ENCODE measurements at regions not wholly inside any gene's neighbourhood (a gene's known extent, or its start where the extent isn't known, plus 50 kb on each side); places are given as distances from the start of the nearest gene placed in this dataset.

- TF ChIP-seq, protein P1, sequence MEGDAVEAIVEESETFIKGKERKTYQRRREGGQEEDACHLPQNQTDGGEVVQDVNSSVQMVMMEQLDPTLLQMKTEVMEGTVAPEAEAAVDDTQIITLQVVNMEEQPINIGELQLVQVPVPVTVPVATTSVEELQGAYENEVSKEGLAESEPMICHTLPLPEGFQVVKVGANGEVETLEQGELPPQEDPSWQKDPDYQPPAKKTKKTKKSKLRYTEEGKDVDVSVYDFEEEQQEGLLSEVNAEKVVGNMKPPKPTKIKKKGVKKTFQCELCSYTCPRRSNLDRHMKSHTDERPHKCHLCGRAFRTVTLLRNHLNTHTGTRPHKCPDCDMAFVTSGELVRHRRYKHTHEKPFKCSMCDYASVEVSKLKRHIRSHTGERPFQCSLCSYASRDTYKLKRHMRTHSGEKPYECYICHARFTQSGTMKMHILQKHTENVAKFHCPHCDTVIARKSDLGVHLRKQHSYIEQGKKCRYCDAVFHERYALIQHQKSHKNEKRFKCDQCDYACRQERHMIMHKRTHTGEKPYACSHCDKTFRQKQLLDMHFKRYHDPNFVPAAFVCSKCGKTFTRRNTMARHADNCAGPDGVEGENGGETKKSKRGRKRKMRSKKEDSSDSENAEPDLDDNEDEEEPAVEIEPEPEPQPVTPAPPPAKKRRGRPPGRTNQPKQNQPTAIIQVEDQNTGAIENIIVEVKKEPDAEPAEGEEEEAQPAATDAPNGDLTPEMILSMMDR (IDR thresholded peaks at IDR 0.05; ENCODE audit: insufficient read depth, low read depth, low read length) = no peak
- no peak for TF ChIP-seq EZH2 (IDR thresholded peaks at IDR 0.05; ENCODE audit: insufficient read depth, low read length)
Observed at GRCh38 chr11:28621753-28622152, 513.6 kb downstream of the METTL15 start.
